Ovary (tissue), 3 donors: ENCODE measurements at regions not wholly inside any gene's neighbourhood (a gene's known extent, or its start where the extent isn't known, plus 50 kb on each side); places are given as distances from the start of the nearest gene placed in this dataset.

Source experiments
- CTCF ChIP-seq, 3 donors: fragments of 450-650 bp in 2 of 3; fragments of 200-600 bp in 1 of 3; IDR thresholded peaks; one replicate each; pipeline versions ENCODE4 v1.5.1 to v1.8.0; 2016 to 2022; ENCODE audit warnings: antibody characterized with exemption in 3 of 3, mild to moderate bottlenecking in 1 of 3
- EP300 ChIP-seq: sonication (generic); formaldehyde crosslinking; IDR thresholded peaks from one replicate; pipeline ENCODE4 v1.6.1; 2017; ENCODE audit warnings: antibody characterized with exemption
- POLR2A ChIP-seq: fragments of 450-650 bp; IDR thresholded peaks from one replicate; pipeline ENCODE4 v1.6.1; 2017; ENCODE audit warnings: antibody characterized with exemption, mild to moderate bottlenecking, moderate library complexity
- donor health status: DM: no; HTN: no; CAD: no.

GRCh38 chr20:40815156-40816038, 126.4 kb upstream of the MAFB start:
- TF ChIP-seq CTCF (IDR thresholded peaks at IDR 0.05) (no peak), POLR2A (no peak), EP300 (no peak)
